ENCODE measurements at regions not wholly inside any gene's neighbourhood (a gene's known extent, or its start where the extent isn't known, plus 50 kb on each side); places are given as distances from the start of the nearest gene placed in this dataset.

DNA sequence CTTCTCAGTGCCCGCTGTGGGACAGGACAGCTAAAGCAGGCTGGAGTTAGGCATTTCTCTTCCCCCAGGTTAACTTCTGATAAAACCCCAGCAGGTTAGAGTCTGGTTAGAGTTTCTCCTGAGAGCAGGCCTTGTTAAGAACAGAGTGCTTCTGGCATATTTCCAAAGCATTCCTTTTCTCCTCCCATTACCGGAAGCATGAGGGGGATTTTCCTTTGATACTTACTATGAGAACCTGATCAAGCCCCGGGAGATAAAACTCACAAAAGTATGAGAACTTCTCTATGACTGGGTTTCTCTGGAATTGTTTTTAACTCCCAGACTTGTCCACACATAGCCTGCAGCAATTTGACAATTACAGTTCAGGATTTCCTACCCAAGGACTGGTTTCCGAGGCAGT, 77.4 kb upstream of the MAST4 start:
- no peak for TF ChIP-seq CTCF (conservative IDR thresholded peaks at IDR 0.05; ENCODE audit: low read length)
- TF ChIP-seq EZH2phosphoT487 (IDR thresholded peaks at IDR 0.05; ENCODE audit: borderline replicate concordance) = no peak
